Thyroid gland (tissue), 4 donors: ENCODE measurements at regions not wholly inside any gene's neighbourhood (a gene's known extent, or its start where the extent isn't known, plus 50 kb on each side); places are given as distances from the start of the nearest gene placed in this dataset.

Experiments used
- DNase-seq, 2 donors: peaks; one replicate each; pipeline ENCODE4 v3.0.0-alpha.2; 2019
- H3K27ac ChIP-seq, 3 donors: fragments of 200-600 bp; sonication (generic); 1 replicate in 2 of 3; 2 replicates in 1 of 3; pipeline ENCODE4 v1.5.1; 2016 to 2019; ENCODE audit warnings: mild to moderate bottlenecking in 1 of 3, moderate library complexity in 1 of 3
- H3K27me3 ChIP-seq: fragments of 200-600 bp; sonication (generic); one replicate; pipeline ENCODE4 v1.5.1; 2019
- H3K36me3 ChIP-seq, 2 donors: fragments of 200-600 bp; sonication (generic); one replicate each; pipeline ENCODE4 v1.5.1; 2016 to 2019
- H3K4me1 ChIP-seq, 2 donors: fragments of 200-600 bp; sonication (generic); one replicate each; pipeline ENCODE4 v1.5.1; 2017 to 2019
- H3K4me3 ChIP-seq, 3 donors: fragments of 200-600 bp; sonication (generic); replicated peaks in 1 of 3; 1 replicate in 2 of 3; 2 replicates in 1 of 3; pipeline ENCODE4 v1.5.1; 2016; ENCODE audit warnings: mild to moderate bottlenecking in 1 of 3
- H3K9me3 ChIP-seq: fragments of 200-600 bp; sonication (generic); one replicate; pipeline ENCODE4 v1.5.1; 2017
- POLR2A ChIP-seq, 2 donors: fragments of 450-650 bp; IDR thresholded peaks; one replicate each; pipeline ENCODE4 v1.6.1; 2017; ENCODE audit warnings: antibody characterized with exemption in 2 of 2, mild to moderate bottlenecking in 2 of 2, moderate library complexity in 1 of 2
- WGBS, 2 donors: methylation state at CpG; one replicate each; pipeline ENCODE4 v1.1.5; 2017; 5-methylcytosine and 5-hydroxymethylcytosine counted together
- intact Hi-C: fragments of 100-400 bp; cut with DNase I; formaldehyde crosslinking; loops from one replicate; pipeline ENCODE4 v1.15.1; 2023
- TF ChIP-seq, protein P1 (sequence below), 6 experiments: fragments of 200-600 bp in 3 of 6; fragments of 450-650 bp in 3 of 6; sonication (generic) in 3 of 6; IDR thresholded peaks; one replicate each; pipeline ENCODE4 v1.5.1; 2016 to 2019; ENCODE audit warnings: antibody characterized with exemption in 6 of 6, mild to moderate bottlenecking in 2 of 6, inconsistent platforms in 1 of 6, moderate library complexity in 1 of 6

DNA sequence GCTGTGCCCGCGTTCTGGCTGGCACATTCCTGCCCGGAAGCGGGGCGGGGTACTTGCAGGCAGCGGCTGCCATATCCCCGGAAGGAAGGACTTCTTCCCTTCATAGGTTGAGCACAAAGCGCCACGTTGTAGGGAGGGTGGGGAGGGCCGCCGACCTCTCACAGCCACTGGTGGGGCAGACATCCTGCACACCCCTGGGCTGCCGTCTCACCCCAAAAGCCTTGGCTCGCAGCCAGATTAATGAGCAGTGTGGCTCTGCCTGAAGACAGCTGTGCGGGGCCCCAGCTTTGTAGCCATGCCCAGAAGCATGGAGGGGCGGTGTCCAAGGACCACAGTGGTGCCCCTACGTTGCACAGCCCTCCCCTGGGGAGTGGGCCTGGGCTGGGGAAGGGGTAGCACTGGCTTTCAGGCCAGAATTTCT lies 54.3 kb upstream of the DPYSL4 start:
- Histone ChIP-seq H3K36me3 (no peaks in the 10 kb centered on the region), H3K27ac (no peak overlapping the region), H3K4me1 (no peaks in the 10 kb centered on the region), H3K9me3 (no peaks in the 10 kb centered on the region), H3K27me3 (no peaks in the 10 kb centered on the region), H3K4me3 (no peak overlapping the region)
- intact Hi-C loops: no loop called here
- no peak for DNase-seq
- TF ChIP-seq, protein P1, sequence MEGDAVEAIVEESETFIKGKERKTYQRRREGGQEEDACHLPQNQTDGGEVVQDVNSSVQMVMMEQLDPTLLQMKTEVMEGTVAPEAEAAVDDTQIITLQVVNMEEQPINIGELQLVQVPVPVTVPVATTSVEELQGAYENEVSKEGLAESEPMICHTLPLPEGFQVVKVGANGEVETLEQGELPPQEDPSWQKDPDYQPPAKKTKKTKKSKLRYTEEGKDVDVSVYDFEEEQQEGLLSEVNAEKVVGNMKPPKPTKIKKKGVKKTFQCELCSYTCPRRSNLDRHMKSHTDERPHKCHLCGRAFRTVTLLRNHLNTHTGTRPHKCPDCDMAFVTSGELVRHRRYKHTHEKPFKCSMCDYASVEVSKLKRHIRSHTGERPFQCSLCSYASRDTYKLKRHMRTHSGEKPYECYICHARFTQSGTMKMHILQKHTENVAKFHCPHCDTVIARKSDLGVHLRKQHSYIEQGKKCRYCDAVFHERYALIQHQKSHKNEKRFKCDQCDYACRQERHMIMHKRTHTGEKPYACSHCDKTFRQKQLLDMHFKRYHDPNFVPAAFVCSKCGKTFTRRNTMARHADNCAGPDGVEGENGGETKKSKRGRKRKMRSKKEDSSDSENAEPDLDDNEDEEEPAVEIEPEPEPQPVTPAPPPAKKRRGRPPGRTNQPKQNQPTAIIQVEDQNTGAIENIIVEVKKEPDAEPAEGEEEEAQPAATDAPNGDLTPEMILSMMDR (IDR thresholded peaks at IDR 0.05): no peak
- TF ChIP-seq POLR2A (IDR thresholded peaks at IDR 0.05): no peak
- 59 to 70% methylated on average over 10 to 16 of the region's 16 CpGs for WGBS, 2 donors

DNA sequence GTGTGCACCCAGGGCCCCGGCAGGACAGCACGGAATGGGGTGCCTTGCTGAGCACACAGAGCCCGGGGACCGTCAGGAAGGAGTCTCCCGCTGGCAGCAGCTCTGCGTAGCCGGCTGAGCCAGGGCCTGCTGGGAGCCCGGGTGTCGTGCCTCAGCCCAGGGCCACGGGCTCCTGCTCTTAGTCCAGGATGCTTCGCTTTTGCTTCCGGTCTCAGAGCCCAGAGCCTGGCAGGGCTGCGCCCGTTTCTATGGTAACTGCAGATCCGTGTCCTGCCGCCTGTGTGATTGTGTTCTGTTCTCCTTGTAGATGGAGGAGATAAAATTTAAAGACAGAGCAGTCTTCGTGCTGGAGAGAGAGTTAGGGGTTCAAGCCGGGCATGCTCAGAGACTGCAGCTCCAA lies 53.7 kb upstream of the DPYSL4 start:
- Histone ChIP-seq H3K4me1 (no peaks in the 10 kb centered on the region), H3K27ac (no peak overlapping the region), H3K9me3 (no peaks in the 10 kb centered on the region), H3K36me3 (no peaks in the 10 kb centered on the region), H3K27me3 (no peaks in the 10 kb centered on the region), H3K4me3 (no peak overlapping the region)
- no peak for DNase-seq
- WGBS, 2 donors: 46 to 51% methylated on average over 16 to 17 of the region's 18 CpGs
- TF ChIP-seq, protein P1 (IDR thresholded peaks at IDR 0.05): no peak
- no peak for TF ChIP-seq POLR2A (IDR thresholded peaks at IDR 0.05)
- intact Hi-C loops: no loop called here

DNA sequence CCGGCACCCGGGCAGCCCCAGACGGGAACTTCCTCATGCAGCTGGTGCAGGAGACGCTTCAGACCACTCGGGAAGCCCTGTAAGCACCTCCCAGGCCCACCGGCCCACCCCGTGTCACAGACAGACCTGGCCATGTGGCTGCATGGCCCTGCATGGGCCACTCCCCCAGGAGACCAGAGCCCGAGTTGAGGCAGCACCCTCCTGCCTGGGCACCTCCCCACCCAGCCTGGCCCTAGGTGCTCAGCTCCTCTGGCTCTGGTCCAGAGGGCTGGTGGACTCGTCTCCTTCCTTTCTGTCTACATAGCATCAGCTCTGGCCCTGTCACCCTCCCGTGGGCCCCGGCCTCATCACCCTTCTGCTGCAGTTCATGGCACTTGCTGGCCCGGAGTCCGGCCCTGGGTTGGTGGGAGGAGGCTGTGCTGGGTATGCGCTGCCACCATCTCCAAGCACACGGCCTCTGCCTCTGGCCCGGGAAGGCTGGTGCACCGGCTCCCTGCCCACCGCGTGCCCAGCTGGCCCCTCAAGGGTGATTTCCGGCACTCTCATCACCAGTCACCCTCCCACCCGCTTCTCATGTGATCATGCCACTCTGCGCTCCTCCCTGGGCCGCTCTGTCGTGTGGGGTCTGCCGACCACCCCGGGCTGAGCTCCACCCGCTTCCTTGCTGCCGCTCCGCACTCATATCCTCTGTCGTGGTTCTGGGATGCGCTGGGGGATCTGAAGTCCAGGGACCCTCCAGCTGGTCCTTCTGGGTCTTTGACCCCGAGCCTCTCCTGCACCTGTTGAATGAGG lies 53.1 kb upstream of the DPYSL4 start:
- intact Hi-C loops: no loop called here
- Histone ChIP-seq H3K4me1 (no peaks in the 10 kb centered on the region), H3K27ac (no peak overlapping the region), H3K27me3 (no peaks in the 10 kb centered on the region), H3K4me3 (no peak overlapping the region), H3K9me3 (no peaks in the 10 kb centered on the region), H3K36me3 (no peaks in the 10 kb centered on the region)
- WGBS, 2 donors: 78 to 82% methylated on average over 26 to 27 of the region's 32 CpGs
- TF ChIP-seq, protein P1 (IDR thresholded peaks at IDR 0.05): no peak
- no peak for TF ChIP-seq POLR2A (IDR thresholded peaks at IDR 0.05)
- no peak for DNase-seq

DNA sequence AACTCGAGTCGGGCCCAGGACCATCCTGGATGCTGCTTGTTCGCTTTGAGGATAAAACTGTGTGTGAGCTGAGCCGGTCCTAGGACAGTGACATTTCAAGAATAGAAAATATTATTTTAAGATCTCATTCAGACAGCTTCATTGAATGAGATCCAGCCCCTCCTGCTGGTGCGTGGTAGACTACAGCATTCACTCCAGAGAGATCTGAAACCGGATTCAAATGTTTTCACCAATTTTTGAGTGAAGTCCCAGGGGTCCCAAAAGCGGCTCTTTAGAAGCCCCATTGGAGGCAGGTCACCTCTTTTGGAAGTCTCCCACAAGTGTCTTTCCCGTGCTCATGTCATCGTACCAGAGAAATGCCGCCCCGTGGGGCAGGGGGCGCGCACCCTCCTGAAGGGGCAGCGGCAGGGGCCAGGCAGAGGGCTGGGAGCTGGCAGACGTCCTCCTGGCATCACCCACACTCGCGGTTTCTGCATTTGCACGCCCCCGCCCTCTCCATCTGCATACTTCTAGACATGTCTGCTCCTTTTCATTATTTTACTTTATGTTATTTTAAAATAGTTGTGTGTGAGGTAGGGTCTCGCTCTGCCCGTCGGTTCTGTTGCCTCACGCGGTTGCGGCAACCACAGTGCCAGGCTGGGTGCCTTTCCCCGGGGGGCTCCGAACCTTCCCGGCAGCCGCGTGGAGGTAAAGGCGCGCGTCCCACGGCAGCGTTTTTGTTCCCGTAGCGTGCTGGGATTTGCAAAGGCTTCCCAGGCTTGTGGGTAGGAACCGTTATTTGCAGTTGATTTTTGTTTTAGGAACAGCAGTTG lies 52.3 kb upstream of the DPYSL4 start:
- intact Hi-C loops: no loop called here
- Histone ChIP-seq H3K27ac (no peak overlapping the region), H3K4me3 (no peak overlapping the region), H3K36me3 (no peaks in the 10 kb centered on the region), H3K9me3 (no peaks in the 10 kb centered on the region), H3K4me1 (no peaks in the 10 kb centered on the region), H3K27me3 (no peaks in the 10 kb centered on the region)
- no peak for DNase-seq
- WGBS, 2 donors: 81 to 85% methylated on average over 38 of the region's 38 CpGs
- TF ChIP-seq POLR2A (IDR thresholded peaks at IDR 0.05): no peak
- TF ChIP-seq, protein P1 (IDR thresholded peaks at IDR 0.05): no peak
